WTC11 (cell line): ENCODE measurements at regions not wholly inside any gene's neighbourhood (a gene's known extent, or its start where the extent isn't known, plus 50 kb on each side); places are given as distances from the start of the nearest gene placed in this dataset.

Experiments used
- ATAC-seq: fragments of 200-7000 bp; cut with Tn5 transposase; 2 replicates; pipeline ENCODE4 v1.10.0; 2021; ENCODE audit warnings: mild to moderate bottlenecking, moderate library complexity
- CTCF ChIA-PET: fragments of 300-600 bp; sonication (Branson Sonifier 250); formaldehyde crosslinking; loops from one replicate; lab custom pipeline; 2021; ENCODE audit warnings: antibody characterized with exemption; lab: Charles Lee
- POLR2A ChIA-PET: fragments of 350-600 bp; sonication (Branson Sonifier 250); formaldehyde crosslinking; loops from one replicate; lab custom pipeline; 2021; ENCODE audit warnings: antibody characterized with exemption; lab: Charles Lee
- DNase-seq: peaks from one replicate; pipeline ENCODE4 v3.0.0; 2021; ENCODE audit warnings: low spot score
- H3K27ac Mint-ChIP-seq: 2 replicates; pipeline ENCODE4 v1.8.0; 2021; ENCODE audit warnings: mixed read lengths
- H3K27me3 Mint-ChIP-seq: 2 replicates; pipeline ENCODE4 v1.8.0; 2021; ENCODE audit warnings: low read depth, mild to moderate bottlenecking, moderate library complexity, mixed read lengths
- H3K36me3 Mint-ChIP-seq: 2 replicates; pipeline ENCODE4 v1.8.0; 2021; ENCODE audit warnings: mixed read lengths
- H3K4me1 Mint-ChIP-seq: 2 replicates; pipeline ENCODE4 v1.8.0; 2022; ENCODE audit warnings: mixed read lengths
- H3K4me3 Mint-ChIP-seq: 2 replicates; pipeline ENCODE4 v1.8.0; 2021; ENCODE audit warnings: mild to moderate bottlenecking, moderate library complexity, mixed read lengths
- H3K9me3 Mint-ChIP-seq: 2 replicates; pipeline ENCODE4 v1.8.0; 2021; ENCODE audit warnings: mixed read lengths
- FOXP1 ChIP-seq: sonication (generic); formaldehyde crosslinking; IDR thresholded peaks from 2 replicates; pipeline ENCODE4 v1.8.0; 2022; ENCODE audit warnings: missing genetic modification reagents, mild to moderate bottlenecking, moderate library complexity, borderline replicate concordance
- JUN ChIP-seq: sonication (generic); formaldehyde crosslinking; IDR thresholded peaks from 2 replicates; pipeline ENCODE4 v1.8.0; 2023; ENCODE audit warnings: mild to moderate bottlenecking, missing genetic modification reagents
- NR2C2 ChIP-seq: sonication (generic); formaldehyde crosslinking; IDR thresholded peaks from 2 replicates; pipeline ENCODE4 v1.8.0; 2022; ENCODE audit warnings: mild to moderate bottlenecking, missing genetic modification reagents
- TEAD1 ChIP-seq: sonication (generic); formaldehyde crosslinking; IDR thresholded peaks from 2 replicates; pipeline ENCODE4 v1.8.0; 2022; ENCODE audit warnings: mild to moderate bottlenecking, missing genetic modification reagents
- ZNF263 ChIP-seq: sonication (generic); formaldehyde crosslinking; IDR thresholded peaks from 2 replicates; pipeline ENCODE4 v1.8.1; 2022; ENCODE audit warnings: low read depth, mild to moderate bottlenecking, moderate library complexity, missing genetic modification reagents
- ZNF396 ChIP-seq: fragments of 250-450 bp; sonication (Bioruptor Pico); IDR thresholded peaks from 2 replicates; pipeline ENCODE4 v1.8.0; 2021; ENCODE audit warnings: mild to moderate bottlenecking, moderate library complexity, borderline replicate concordance
- ZNF423 ChIP-seq: fragments of 250-450 bp; sonication (Bioruptor Pico); IDR thresholded peaks from 2 replicates; pipeline ENCODE4 v2.1.2; 2022; ENCODE audit warnings: mild to moderate bottlenecking, moderate library complexity
- TF ChIP-seq, protein P1 (sequence below): sonication (generic); formaldehyde crosslinking; conservative IDR thresholded peaks from 2 replicates; pipeline ENCODE4 v1.8.1; 2023; ENCODE audit warnings: mild to moderate bottlenecking, low read depth, missing genetic modification reagents, moderate library complexity
- TF ChIP-seq, protein P2 (sequence below): sonication (generic); formaldehyde crosslinking; IDR thresholded peaks from 2 replicates; pipeline ENCODE4 v1.8.0; 2023; ENCODE audit warnings: mild to moderate bottlenecking, missing genetic modification reagents
- TF ChIP-seq, protein P3 (sequence below): fragments of 250-450 bp; sonication (Bioruptor Pico); conservative IDR thresholded peaks from 2 replicates; pipeline ENCODE4 v1.9.0; 2021; ENCODE audit warnings: mild to moderate bottlenecking
- TF ChIP-seq, protein P4 (sequence below): fragments of 250-450 bp; sonication (Bioruptor Pico); IDR thresholded peaks from 2 replicates; pipeline ENCODE4 v1.9.0; 2021; ENCODE audit warnings: moderate library complexity, mild to moderate bottlenecking, inconsistent platforms, borderline replicate concordance
- TF ChIP-seq, protein P5 (sequence below): sonication (generic); formaldehyde crosslinking; IDR thresholded peaks from 2 replicates; pipeline ENCODE4 v1.8.1; 2023; ENCODE audit warnings: mild to moderate bottlenecking, missing genetic modification reagents, borderline replicate concordance

DNA sequence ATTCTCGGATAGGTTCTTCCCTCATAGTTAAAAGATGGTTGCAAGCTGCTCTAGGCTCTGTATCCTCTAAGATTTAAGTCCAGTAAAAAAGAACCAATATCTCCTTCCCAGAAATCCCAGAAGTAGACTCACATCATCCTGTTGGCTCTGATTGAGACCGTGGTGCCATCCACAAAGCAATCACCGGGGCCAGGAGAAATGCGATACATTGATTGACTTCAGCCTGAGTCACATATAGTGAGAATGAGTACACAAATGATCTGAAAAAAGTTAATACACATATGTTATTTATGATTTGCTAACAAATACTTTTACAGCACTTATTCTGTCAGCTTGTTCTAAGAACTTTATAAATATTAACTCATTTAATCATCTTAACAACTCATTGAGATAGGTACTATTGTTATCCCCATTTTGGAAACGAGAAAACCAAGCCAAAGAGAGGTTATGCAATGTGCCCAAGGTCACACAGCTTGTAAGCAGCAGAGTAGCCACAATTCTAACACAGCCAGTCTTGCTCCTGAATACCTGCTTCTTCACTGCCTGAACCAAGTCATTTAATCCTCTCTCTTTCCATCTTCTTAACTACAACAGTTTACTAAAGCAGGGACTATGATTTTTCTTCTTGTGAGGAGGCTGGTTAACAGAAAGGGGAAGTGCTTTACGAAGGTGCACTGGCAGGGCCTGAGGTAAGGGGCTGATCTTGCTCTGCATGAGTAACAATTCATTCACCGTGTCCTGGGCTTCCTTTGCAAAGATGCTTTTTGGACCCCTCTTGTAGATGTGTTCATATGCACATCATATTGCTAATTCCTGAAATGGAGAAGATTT, 177.0 kb downstream of the REEP3 start:
- TF ChIP-seq, protein P1, sequence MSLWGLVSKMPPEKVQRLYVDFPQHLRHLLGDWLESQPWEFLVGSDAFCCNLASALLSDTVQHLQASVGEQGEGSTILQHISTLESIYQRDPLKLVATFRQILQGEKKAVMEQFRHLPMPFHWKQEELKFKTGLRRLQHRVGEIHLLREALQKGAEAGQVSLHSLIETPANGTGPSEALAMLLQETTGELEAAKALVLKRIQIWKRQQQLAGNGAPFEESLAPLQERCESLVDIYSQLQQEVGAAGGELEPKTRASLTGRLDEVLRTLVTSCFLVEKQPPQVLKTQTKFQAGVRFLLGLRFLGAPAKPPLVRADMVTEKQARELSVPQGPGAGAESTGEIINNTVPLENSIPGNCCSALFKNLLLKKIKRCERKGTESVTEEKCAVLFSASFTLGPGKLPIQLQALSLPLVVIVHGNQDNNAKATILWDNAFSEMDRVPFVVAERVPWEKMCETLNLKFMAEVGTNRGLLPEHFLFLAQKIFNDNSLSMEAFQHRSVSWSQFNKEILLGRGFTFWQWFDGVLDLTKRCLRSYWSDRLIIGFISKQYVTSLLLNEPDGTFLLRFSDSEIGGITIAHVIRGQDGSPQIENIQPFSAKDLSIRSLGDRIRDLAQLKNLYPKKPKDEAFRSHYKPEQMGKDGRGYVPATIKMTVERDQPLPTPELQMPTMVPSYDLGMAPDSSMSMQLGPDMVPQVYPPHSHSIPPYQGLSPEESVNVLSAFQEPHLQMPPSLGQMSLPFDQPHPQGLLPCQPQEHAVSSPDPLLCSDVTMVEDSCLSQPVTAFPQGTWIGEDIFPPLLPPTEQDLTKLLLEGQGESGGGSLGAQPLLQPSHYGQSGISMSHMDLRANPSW (CRISPR knock-in tag): no peak
- TF ChIP-seq ZNF263: no peak
- no peak for TF ChIP-seq FOXP1 (CRISPR knock-in tag)
- no peak for TF ChIP-seq NR2C2 (CRISPR knock-in tag)
- no peak for TF ChIP-seq TEAD1 (CRISPR knock-in tag)
- TF ChIP-seq ZNF423 (CRISPR knock-in tag): no peak
- TF ChIP-seq, protein P2, sequence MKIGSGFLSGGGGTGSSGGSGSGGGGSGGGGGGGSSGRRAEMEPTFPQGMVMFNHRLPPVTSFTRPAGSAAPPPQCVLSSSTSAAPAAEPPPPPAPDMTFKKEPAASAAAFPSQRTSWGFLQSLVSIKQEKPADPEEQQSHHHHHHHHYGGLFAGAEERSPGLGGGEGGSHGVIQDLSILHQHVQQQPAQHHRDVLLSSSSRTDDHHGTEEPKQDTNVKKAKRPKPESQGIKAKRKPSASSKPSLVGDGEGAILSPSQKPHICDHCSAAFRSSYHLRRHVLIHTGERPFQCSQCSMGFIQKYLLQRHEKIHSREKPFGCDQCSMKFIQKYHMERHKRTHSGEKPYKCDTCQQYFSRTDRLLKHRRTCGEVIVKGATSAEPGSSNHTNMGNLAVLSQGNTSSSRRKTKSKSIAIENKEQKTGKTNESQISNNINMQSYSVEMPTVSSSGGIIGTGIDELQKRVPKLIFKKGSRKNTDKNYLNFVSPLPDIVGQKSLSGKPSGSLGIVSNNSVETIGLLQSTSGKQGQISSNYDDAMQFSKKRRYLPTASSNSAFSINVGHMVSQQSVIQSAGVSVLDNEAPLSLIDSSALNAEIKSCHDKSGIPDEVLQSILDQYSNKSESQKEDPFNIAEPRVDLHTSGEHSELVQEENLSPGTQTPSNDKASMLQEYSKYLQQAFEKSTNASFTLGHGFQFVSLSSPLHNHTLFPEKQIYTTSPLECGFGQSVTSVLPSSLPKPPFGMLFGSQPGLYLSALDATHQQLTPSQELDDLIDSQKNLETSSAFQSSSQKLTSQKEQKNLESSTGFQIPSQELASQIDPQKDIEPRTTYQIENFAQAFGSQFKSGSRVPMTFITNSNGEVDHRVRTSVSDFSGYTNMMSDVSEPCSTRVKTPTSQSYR (CRISPR knock-in tag): no peak
- TF ChIP-seq, protein P3, sequence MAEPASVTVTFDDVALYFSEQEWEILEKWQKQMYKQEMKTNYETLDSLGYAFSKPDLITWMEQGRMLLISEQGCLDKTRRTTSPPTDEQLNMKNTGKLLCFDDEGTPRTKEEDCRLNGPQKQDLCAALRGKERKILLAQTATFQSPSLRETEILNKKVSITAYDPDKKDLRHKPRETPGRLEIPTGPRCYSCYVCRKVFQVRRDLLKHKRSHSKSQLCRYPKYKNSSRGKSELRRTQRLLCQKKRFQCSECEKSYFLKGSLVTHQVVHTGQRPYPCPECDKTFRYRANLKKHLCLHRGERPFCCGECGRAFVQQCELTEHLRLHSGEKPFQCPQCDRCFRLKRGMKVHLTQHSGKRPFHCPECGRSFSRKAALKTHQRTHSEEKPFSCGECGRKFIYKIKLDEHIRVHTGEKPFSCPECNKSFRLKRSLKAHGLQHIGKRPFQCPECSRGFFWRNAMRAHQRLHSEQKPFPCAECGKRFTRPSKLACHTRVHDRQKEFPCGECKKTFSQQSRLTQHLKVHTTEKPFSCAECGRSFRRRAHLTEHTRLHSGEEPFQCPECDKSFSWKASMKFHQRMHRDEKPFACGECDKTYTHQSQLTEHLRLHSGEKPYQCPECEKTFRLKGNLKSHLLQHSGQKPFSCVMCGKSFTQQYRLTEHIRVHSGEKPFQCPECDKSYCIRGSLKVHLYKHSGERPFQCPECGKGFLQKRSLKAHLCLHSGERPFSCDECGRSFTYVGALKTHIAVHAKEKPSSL (CRISPR knock-in tag): no peak
- TF ChIP-seq, protein P4, sequence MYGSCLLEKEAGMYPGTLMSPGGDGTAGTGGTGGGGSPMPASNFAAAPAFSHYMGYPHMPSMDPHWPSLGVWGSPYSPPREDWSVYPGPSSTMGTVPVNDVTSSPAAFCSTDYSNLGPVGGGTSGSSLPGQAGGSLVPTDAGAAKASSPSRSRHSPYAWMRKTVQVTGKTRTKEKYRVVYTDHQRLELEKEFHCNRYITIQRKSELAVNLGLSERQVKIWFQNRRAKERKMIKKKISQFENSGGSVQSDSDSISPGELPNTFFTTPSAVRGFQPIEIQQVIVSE: no peak
- TF ChIP-seq, protein P5, sequence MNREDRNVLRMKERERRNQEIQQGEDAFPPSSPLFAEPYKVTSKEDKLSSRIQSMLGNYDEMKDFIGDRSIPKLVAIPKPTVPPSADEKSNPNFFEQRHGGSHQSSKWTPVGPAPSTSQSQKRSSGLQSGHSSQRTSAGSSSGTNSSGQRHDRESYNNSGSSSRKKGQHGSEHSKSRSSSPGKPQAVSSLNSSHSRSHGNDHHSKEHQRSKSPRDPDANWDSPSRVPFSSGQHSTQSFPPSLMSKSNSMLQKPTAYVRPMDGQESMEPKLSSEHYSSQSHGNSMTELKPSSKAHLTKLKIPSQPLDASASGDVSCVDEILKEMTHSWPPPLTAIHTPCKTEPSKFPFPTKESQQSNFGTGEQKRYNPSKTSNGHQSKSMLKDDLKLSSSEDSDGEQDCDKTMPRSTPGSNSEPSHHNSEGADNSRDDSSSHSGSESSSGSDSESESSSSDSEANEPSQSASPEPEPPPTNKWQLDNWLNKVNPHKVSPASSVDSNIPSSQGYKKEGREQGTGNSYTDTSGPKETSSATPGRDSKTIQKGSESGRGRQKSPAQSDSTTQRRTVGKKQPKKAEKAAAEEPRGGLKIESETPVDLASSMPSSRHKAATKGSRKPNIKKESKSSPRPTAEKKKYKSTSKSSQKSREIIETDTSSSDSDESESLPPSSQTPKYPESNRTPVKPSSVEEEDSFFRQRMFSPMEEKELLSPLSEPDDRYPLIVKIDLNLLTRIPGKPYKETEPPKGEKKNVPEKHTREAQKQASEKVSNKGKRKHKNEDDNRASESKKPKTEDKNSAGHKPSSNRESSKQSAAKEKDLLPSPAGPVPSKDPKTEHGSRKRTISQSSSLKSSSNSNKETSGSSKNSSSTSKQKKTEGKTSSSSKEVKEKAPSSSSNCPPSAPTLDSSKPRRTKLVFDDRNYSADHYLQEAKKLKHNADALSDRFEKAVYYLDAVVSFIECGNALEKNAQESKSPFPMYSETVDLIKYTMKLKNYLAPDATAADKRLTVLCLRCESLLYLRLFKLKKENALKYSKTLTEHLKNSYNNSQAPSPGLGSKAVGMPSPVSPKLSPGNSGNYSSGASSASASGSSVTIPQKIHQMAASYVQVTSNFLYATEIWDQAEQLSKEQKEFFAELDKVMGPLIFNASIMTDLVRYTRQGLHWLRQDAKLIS (CRISPR knock-in tag): no peak
- TF ChIP-seq ZNF396 (CRISPR knock-in tag): no peak
- TF ChIP-seq JUN (CRISPR knock-in tag): no peak
- Mint-ChIP-seq H3K9me3 (peaks cover 16% of the 10 kb centered on the region), H3K4me3 (no peak overlapping the region), H3K27ac (no peak overlapping the region), H3K36me3 (peaks cover 13% of the 10 kb centered on the region), H3K4me1 (peaks cover 29% of the 10 kb centered on the region), H3K27me3 (no peaks in the 10 kb centered on the region)
- ChIA-PET POLR2A (no interaction called here), CTCF (no interaction called here)
- ATAC-seq: no peak
- no peak for DNase-seq
